Mucosa of descending colon (tissue), 3 donors: ENCODE measurements at regions not wholly inside any gene's neighbourhood (a gene's known extent, or its start where the extent isn't known, plus 50 kb on each side); places are given as distances from the start of the nearest gene placed in this dataset.

Source experiments
- ATAC-seq: fragments of 200-7000 bp; cut with Tn5 transposase; one replicate; pipeline ENCODE4 v1.9.1; 2020; ENCODE audit warnings: mild to moderate bottlenecking, moderate library complexity
- DNase-seq, 3 donors: peaks; one replicate each; pipeline ENCODE4 v3.0.0-alpha.2; 2020
- H3K36me3 ChIP-seq: fragments of 200-600 bp; one replicate; pipeline ENCODE4 v1.8.0; 2021; ENCODE audit warnings: low read depth, mild to moderate bottlenecking
- H3K4me1 ChIP-seq: fragments of 200-600 bp; one replicate; pipeline ENCODE4 v1.8.0; 2021; ENCODE audit warnings: low read depth, mild to moderate bottlenecking
- H3K4me3 ChIP-seq: fragments of 200-600 bp; one replicate; pipeline ENCODE4 v1.8.0; 2021; ENCODE audit warnings: mild to moderate bottlenecking
- H3K9me3 ChIP-seq: fragments of 200-600 bp; one replicate; pipeline ENCODE4 v1.8.0; 2021; ENCODE audit warnings: mild to moderate bottlenecking
- intact Hi-C, 2 donors: fragments of 100-400 bp; cut with DNase I in 1 of 2; cut with micrococcal nuclease in 1 of 2; formaldehyde crosslinking; loops; one replicate each; pipeline versions ENCODE4 v1.11.0 to v1.11.1; 2022; cut with DNase I, micrococcal nuclease
- TF ChIP-seq, protein P1 (sequence below): fragments of 200-600 bp; IDR thresholded peaks from one replicate; pipeline ENCODE4 v1.8.0; 2022; ENCODE audit warnings: antibody characterized with exemption, mild to moderate bottlenecking
- donor health status: DM: no; HTN: no; CAD: no; lungs with moderate emphysema.
- donor health status: DM: no; HTN: no; CAD: no.
- donor health status: DM: no; HTN: yes; CAD: no.

DNA sequence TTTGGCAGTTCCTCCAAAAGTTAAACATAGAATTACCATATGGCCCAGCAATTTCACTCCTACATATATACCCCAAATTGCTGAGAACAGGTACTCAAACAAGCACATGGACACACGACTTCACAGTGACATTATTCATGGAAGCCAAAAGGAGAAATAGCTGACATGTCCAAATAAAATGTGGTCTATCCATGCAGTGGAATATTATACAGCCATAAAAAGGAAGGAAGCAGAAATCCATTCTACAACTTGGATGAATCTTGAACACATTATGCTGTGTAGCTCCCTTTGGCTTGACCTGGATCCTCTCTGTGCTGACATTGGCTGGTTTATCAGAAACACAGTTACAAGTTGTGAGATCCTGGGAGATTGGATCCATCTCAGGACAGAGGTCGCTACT, 370.9 kb upstream of the EEF2KMT start:
- no peak overlapping the region for H3K4me3 ChIP-seq
- TF ChIP-seq, protein P1, sequence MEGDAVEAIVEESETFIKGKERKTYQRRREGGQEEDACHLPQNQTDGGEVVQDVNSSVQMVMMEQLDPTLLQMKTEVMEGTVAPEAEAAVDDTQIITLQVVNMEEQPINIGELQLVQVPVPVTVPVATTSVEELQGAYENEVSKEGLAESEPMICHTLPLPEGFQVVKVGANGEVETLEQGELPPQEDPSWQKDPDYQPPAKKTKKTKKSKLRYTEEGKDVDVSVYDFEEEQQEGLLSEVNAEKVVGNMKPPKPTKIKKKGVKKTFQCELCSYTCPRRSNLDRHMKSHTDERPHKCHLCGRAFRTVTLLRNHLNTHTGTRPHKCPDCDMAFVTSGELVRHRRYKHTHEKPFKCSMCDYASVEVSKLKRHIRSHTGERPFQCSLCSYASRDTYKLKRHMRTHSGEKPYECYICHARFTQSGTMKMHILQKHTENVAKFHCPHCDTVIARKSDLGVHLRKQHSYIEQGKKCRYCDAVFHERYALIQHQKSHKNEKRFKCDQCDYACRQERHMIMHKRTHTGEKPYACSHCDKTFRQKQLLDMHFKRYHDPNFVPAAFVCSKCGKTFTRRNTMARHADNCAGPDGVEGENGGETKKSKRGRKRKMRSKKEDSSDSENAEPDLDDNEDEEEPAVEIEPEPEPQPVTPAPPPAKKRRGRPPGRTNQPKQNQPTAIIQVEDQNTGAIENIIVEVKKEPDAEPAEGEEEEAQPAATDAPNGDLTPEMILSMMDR: no peak
- DNase-seq (no peak), ATAC-seq (no peak)
- no peaks in the 10 kb centered on the region for H3K36me3 ChIP-seq
- intact Hi-C loops: no loop called here
- no peaks in the 10 kb centered on the region for H3K9me3 ChIP-seq
- H3K4me1 ChIP-seq: no peaks in the 10 kb centered on the region

DNA sequence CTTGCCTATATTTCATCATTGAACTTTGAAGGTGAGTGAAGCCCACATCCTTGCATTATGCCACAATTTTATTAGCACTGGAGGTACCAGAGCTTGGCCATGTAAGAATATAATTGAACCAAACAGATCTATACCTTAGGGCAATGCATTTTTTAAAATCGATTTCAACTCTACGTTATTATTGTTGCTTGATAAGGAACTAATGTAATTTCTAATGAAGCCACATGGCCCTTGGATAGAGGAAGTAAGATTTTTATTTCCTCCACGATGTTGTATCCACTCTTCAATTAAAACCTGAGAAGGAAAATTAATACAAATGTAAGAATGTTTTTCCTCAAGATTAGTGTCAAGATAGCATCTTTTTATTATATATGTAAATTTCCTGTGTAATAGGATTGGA, 370.0 kb upstream of the EEF2KMT start:
- Histone ChIP-seq H3K9me3 (no peaks in the 10 kb centered on the region), H3K36me3 (no peaks in the 10 kb centered on the region), H3K4me3 (no peak overlapping the region), H3K4me1 (no peaks in the 10 kb centered on the region)
- intact Hi-C loops: no loop called here
- TF ChIP-seq, protein P1: no peak
- ATAC-seq (no peak), DNase-seq (no peak)

DNA sequence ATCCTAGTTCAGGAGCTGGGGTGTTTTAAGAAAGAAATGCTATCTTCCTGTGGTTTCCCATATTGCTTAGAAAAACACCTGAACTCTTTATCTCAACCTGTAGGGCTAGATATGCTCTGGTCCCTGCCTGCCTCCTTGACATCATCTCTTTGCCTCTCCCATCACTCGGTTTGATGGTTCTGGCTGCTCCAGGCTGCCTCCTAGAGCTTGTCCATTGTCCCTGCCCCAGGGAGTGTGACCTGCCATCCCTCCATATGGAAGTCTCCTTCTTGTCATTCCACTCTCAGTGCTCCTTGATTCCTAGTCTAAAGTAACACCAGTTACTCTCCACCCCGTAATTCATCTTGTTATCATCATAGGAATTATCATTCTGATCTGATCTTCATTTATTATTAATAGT, 369.0 kb upstream of the EEF2KMT start:
- intact Hi-C loops: no loop called here

DNA sequence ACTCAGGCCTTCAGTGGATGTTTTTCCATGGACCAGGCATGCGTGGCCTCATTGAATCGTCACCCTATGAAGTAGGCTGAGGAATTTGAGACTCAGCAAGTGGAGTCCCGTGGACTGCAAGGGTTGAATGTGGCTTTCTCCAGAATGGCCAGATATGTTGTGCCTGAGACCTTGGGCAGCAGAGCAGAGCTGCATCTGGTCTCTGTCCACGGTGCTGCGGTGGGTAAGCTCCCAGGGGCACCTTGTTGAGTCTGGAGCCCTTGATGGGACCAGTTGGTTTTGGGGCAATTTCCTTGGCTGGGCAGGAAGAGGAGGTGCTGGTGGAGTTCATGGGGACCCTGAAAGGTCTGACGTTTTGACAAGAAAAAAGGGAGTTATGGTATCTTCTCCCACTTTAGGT, 368.1 kb upstream of the EEF2KMT start:
- Histone ChIP-seq H3K36me3 (no peaks in the 10 kb centered on the region), H3K4me3 (no peak overlapping the region), H3K4me1 (no peaks in the 10 kb centered on the region), H3K9me3 (no peaks in the 10 kb centered on the region)
- ATAC-seq: no peak
- intact Hi-C loops: no loop called here
- TF ChIP-seq, protein P1: no peak
- no peak for DNase-seq

More for the DNA sequence above, 369.0 kb upstream of the EEF2KMT start:
- ATAC-seq (no peak), DNase-seq (no peak)
- H3K36me3 ChIP-seq: no peaks in the 10 kb centered on the region
- H3K4me3 ChIP-seq: no peak overlapping the region
- no peaks in the 10 kb centered on the region for H3K4me1 ChIP-seq
- no peaks in the 10 kb centered on the region for H3K9me3 ChIP-seq
- TF ChIP-seq, protein P1: no peak

DNA sequence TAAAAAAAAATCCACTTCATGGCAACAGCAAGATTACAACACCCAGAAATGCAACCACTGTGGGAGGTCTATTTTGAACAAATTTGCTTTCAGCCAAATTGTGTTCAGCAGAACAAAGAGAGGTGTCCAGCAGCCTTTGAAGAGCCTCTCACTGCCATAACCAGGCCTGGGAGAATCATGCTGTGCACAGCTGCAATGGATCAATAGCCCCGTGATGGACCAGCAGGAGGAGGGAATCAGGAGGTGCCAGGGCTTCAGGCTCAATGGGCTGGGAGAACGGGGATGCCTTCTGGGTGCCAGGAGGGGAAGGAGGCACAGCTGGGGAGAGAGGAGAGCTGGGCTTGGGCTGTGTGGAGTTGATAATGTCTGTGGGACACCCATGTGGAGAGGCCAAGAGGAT, 366.2 kb upstream of the EEF2KMT start:
- Histone ChIP-seq H3K4me3 (no peak overlapping the region), H3K9me3 (no peaks in the 10 kb centered on the region), H3K36me3 (no peaks in the 10 kb centered on the region), H3K4me1 (no peaks in the 10 kb centered on the region)
- intact Hi-C loops: no loop called here
- ATAC-seq (no peak), DNase-seq (no peak)
- TF ChIP-seq, protein P1: no peak

DNA sequence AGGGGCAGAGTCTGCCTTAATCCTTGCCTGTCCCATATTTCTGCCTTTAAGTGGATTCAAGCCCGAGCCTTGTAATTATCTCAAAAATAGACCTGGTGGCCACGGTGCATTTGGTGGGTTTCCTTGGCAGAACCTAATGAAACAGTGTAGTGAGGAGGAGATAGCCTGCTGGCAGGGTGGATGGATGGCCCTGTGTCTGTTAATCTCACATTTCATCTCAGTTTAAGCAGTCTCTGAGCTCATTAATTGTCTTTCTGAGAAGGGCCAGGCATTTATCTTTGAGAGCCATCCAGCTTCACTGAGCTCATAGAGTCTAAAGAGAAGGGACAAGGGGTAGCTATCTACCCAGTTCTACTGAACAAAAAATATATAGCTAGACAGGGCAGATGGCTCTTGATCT, 364.0 kb upstream of the EEF2KMT start:
- intact Hi-C loops: no loop called here
- TF ChIP-seq, protein P1: no peak
- no peaks in the 10 kb centered on the region for H3K9me3 ChIP-seq
- no peaks in the 10 kb centered on the region for H3K4me1 ChIP-seq
- H3K4me3 ChIP-seq: no peak overlapping the region
- ATAC-seq: no peak
- H3K36me3 ChIP-seq: no peaks in the 10 kb centered on the region
- DNase-seq: no peak
